ENCODE measurements at regions not wholly inside any gene's neighbourhood (a gene's known extent, or its start where the extent isn't known, plus 50 kb on each side); places are given as distances from the start of the nearest gene placed in this dataset.
"Not testable (repeated sequence)": the region's sequence is repeated elsewhere in the genome, so short reads cannot be mapped to it uniquely, and the experiment has no call there.

GRCh38 chr12:124645530-124646244 is 78.3 kb upstream of the NCOR2 start:
- ATAC-seq (ENCODE audit: poor library complexity): no peak
- no peak for DNase-seq
- intact Hi-C loops (cut with DNase I): no loop called here

- intact Hi-C loops (cut with DNase I); DNase-seq: not testable (repeated sequence)
Observed at GRCh38 chr12:124643768-124644167, 76.4 kb upstream of the NCOR2 start.

DNA sequence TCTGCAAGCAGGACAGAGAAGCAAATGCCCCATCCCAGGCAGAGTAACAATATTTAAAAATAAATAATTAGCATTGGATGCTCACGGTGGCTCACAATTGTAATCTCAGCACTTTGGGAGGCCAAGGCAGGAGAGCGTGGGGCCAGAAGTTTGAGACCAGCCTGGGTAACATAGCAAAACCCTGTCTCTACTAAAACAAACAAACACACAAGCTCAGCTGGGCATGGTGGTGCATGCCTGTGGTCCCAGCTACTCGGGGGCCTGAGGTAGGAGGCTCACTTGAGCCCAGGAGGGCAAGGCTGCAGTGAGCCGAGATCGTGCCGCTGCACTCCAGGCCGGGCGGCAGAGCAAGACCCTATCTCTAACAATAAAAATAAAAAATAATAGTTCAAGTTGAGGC is 74.7 kb upstream of the NCOR2 start:
- intact Hi-C loops (cut with DNase I): no loop called here
- no peak for DNase-seq
- no peak for ATAC-seq (ENCODE audit: poor library complexity)

More at GRCh38 chr12:124643768-124644167, 76.4 kb upstream of the NCOR2 start:
- ATAC-seq (ENCODE audit: poor library complexity): not testable (repeated sequence)

DNA sequence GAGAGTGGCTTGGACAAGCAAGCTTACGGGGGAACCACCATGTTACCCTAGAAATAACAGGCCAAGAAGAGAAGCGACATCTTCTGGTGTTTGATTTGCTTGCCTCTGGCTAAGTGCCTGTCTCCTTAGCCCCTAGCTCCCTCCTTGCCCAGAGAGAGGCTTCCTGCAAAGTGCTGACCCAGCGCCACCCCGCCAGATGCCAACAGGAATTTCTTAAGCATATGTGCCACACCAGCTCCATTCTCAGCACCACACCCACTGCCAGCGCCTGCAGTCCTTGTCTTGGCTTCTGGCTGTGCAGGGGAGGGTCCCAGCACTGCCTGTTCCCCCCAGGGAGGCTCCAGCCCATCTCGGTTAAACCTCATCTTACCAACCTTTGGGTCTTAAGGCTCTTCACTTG is 74.2 kb upstream of the NCOR2 start:
- peak; percentile 16 for ATAC-seq (ENCODE audit: poor library complexity)
- peak; percentile 71 for DNase-seq
- intact Hi-C loops (cut with DNase I): no loop called here

- DNase-seq (no peak), ATAC-seq (ENCODE audit: poor library complexity) (no peak)
- intact Hi-C loops (cut with DNase I): no loop called here
Observed at GRCh38 chr12:124640056-124640455, 72.6 kb upstream of the NCOR2 start.

- intact Hi-C loops (cut with DNase I): no loop called here
- ATAC-seq (ENCODE audit: poor library complexity): no peak
- no peak for DNase-seq
Observed at GRCh38 chr12:124639122-124639806, 71.9 kb upstream of the NCOR2 start.

- ATAC-seq (ENCODE audit: poor library complexity) (no peak), DNase-seq (no peak)
- intact Hi-C loops (cut with DNase I): no loop called here
Observed at GRCh38 chr12:124637581-124637981, 70.2 kb upstream of the NCOR2 start.

- DNase-seq (no peak), ATAC-seq (ENCODE audit: poor library complexity) (no peak)
- intact Hi-C loops (cut with DNase I): no loop called here
Observed at GRCh38 chr12:124637163-124637562, 69.8 kb upstream of the NCOR2 start.

GRCh38 chr12:124636138-124636978 is 68.9 kb upstream of the NCOR2 start:
- DNase-seq (peak; percentile 73), ATAC-seq (ENCODE audit: poor library complexity) (no peak)
- intact Hi-C loops (cut with DNase I): no loop called here

DNA sequence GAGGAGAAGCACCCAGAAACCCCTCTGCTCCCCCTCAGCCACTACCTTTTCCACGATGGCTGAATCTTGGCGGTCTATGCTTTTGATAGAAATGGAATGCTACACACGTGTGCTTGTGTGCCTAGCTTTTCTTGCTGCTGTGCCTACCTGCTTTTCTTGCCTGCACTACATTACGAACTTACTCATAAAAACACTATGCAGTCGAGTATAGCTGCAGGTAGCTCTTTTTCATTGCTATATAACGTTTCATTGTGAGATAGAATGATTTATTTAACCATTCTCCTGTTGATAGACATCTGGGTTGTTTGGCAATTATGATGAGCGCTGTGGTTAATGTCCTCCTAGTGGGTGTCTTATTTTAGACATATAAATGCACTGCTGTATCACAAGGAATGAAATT is 67.9 kb upstream of the NCOR2 start:
- DNase-seq (no peak), ATAC-seq (ENCODE audit: poor library complexity) (no peak)
- intact Hi-C loops (cut with DNase I): no loop called here

DNA sequence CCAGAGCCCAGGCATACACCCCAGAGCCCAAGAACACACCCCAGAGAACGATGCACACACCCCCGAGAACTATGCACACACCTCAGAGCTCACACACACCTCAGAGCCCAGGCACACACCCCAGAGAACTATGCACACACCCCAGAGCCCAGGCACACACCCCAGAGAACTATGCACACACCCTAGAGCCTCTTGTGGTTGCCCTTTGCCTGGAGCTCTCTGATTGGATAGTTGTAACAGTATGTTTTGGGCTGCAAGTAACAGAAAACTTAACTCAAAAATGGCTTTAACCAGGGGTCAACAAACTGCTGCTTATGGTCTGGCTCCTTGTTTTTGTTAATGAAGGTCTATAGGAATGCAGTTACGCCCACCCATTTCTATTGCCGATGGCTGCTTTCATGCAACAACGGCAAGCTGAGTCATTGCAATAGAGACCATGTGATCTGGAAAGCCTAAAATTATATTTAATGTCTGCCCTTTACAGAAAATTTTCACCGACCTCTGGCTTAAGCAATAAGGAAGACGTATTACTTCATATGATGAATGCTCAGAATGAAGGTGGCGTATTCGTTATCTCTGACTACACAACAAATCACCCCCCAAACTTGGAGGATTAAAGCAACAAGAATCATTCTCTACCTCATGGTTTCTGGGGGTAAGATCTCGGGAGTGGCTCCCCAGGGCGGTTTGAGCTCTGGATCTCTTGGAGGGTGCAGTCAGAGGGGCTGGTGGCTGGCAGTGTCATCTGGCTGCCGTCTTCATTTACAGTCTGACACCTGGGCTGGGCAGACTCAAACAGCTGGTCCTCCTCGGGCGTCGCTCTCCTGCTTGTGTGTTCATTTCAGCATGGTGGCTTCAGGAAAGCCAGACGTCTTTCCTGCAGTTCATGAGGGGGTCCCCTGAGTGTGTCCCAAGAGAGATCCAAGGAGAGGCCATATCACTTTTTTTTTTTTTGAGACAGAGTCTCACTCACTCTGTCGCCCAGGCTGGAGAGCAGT is 66.3 kb upstream of the NCOR2 start:
- ATAC-seq (ENCODE audit: poor library complexity) (peak; percentile 17), DNase-seq (no peak)
- intact Hi-C loops (cut with DNase I): no loop called here

DNA sequence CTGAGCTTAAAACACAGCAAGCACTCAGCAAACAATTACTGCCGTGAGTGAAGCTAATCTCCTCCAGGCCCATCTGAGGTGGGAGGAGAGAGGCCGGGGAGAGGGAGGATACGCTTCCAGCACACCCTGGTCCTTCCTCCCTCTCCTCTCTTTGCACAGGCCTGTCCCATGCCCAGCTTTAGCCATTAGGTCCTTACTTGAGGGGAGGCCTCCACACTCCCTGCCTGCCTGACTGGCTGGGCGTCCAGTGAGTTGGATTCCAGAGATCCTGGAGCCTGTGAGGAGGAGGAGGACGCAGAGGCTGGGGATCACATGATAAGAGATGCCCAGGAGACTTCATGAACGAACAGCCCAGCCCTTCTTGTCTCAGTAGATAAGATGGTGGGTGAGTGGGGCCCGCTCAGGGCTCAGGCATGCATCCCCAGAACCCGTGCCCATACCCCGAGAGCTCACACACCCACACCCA is 65.1 kb upstream of the NCOR2 start:
- intact Hi-C loops (cut with DNase I): no loop called here
- DNase-seq: no peak
- ATAC-seq (ENCODE audit: poor library complexity): no peak

DNA sequence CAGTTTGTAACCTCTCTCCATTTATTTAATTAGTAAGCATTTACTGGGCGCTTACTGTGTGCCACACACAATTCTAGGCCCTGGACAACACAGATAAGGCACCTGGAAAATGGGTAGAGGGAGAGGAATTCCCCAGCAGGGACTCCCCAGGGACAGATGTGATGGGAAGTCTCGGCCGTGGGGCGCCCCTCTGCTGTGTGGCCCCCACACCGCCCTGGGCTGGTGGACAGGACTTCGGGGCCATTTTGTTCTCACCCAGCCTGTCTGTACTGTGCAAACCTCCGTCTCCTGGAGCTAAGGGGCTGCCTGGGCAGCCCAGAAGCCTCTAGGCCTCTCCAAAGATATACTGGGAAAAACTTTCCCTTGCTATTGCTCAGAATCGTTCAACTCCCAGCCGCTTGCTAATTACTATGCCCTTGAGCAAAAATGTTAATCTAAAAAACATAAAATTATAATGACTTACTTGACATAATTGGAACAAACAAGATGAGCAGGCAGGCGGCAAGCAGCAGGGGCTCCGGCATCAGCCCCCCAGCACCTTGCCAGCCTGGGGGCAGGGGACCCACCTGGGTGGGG is 64.4 kb upstream of the NCOR2 start:
- no peak for DNase-seq
- intact Hi-C loops (cut with DNase I): no loop called here
- ATAC-seq (ENCODE audit: poor library complexity): no peak

DNA sequence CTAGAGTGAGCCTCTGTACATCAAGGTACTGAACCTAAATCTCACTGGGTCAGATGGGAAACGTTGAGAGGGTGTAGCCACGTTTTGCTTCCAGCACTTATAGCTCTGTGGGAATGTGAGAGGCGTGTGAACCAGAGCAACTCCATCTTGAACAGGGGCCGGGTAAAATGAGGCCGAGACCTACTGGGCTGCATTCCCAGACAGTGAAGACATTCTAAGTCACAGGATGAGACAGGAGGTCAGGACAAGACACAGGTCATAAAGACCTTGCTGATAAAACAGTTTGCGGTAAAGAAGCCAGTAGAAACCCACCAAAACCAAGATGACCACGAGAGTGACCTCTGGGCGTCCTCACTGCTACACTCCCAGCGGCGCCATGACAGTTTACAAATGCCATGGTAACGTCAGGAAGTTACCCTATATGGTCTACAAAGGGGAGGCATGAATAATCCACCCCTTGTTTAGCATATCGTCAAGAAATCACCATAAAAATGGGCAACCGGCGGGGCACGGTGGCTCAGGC is 63.4 kb upstream of the NCOR2 start:
- no peak for ATAC-seq (ENCODE audit: poor library complexity)
- intact Hi-C loops (cut with DNase I): no loop called here

GRCh38 chr12:124629789-124630480 is 62.5 kb upstream of the NCOR2 start:
- ATAC-seq (ENCODE audit: poor library complexity): no peak
- DNase-seq: no peak
- intact Hi-C loops (cut with DNase I): no loop called here

More for the DNA sequence above, 63.4 kb upstream of the NCOR2 start:
- DNase-seq: no peak

GRCh38 chr12:124629117-124629516 is 61.7 kb upstream of the NCOR2 start:
- intact Hi-C loops (cut with DNase I): no loop called here
- ATAC-seq (ENCODE audit: poor library complexity): no peak
- DNase-seq: no peak

DNA sequence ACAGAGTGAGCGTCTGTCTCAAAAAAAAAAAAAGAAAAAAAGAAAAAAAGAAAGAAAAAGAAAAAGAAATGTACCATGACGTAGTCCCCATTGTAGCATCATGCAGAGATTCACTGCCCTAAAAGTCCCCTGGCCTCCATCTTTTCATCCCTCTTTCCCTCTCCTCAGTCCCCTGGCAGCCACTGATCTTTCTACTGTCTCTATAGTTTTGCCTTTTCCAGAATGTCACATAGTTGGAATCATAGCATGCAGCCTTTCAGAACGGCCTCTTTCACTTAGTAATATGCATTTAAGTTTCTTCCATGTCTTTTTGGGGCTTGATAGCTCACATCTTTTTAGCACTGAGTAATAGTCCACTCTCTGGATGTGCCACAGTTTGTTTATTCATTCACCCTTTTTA is 60.5 kb upstream of the NCOR2 start:
- intact Hi-C loops (cut with DNase I): no loop called here
- ATAC-seq (ENCODE audit: poor library complexity): no peak

More for the DNA sequence above, 60.5 kb upstream of the NCOR2 start:
- DNase-seq: no peak
